Glomerular visceral epithelial cell (primary cell): ENCODE measurements at regions not wholly inside any gene's neighbourhood (a gene's known extent, or its start where the extent isn't known, plus 50 kb on each side); places are given as distances from the start of the nearest gene placed in this dataset.
A peak's percentile ranks its signal among the peaks of the same experiment; 100 is the strongest.
"Not testable (repeated sequence)": the region's sequence is repeated elsewhere in the genome, so short reads cannot be mapped to it uniquely, and the experiment has no call there.

ENCODE experiments used
- DNase-seq: peaks from one replicate; pipeline ENCODE4 v3.0.0-alpha.2; 2016; ENCODE audit errors: extremely low spot score

DNA sequence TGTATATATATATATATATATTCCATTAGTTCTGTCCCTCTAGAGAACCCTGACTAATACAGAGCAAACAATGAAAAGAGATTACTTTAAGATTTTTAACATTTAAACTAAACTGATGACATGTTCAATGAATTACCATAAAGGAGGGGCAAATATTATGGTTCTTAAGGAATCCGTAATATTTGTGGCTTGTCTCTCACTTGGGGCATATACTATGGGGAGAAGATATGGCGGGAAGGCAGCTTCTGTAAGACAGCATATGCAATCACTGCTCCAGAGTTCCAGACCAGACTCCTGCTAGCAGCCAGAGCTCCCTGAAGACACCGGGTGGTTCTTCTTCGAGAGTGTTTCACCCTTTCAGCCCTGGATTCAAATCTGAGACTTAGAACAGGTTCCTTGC lies 321.1 kb upstream of the NT5E start:
- no peak for DNase-seq

DNA sequence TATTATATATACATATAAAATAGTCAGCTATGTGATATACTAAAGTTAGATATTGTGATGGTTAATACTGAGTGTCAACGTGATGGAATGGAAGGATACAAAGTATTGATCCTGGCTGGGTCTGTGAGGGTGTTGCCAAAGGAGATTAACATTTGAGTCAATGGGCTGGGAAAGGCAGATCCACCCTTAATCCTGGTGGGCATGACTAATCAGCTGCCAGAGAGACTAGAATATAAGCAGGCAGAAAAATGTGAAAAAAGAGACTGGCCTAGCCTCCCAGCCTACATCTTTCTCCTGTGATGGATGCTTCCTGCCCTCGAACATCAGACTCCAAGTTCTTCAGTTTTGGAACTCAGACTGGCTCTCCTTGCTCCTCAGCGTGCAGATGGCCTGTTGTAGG lies 321.6 kb upstream of the NT5E start:
- not testable (repeated sequence) for DNase-seq

DNA sequence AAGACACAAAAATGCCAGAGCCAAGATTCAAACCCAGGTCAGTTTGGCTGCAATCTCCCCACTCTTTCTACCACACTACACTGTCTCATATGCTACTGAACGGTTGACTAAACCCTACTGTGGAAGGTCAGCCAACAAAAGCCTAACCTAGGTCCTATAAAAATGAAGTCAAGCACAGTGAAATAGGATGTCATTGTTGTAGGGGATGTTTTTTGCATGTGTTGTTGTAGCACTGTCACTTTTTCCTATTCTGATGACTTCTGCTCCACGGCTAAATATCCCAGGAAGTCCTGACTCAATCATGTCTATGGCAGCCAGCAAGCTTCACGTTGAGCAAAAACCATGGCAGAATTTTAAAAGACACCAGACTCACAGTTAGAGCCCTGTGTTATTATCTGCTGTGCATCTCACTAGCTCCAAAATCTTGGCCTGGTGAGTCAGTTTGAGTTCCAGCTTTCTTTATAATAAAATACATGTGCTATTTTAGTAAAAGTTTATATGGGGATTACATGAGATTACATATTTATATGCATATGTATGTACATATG lies 322.1 kb upstream of the NT5E start:
- DNase-seq: no peak

DNA sequence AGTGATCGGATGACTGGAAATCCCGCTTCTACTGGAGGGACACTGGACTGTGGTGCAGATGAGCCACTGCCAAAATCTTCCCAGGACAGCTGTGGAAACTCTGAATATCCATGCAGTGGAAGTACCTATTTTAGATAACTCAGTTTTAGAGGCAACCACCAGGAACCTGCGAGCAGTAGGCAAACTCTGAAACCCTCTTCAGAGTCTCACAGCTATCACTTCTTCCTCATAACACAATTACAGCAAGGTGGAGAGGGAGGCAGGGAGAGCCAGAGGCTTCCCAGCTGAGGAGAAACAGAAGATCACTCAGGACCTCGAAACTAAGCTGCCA lies 322.8 kb upstream of the NT5E start:
- no peak for DNase-seq

DNA sequence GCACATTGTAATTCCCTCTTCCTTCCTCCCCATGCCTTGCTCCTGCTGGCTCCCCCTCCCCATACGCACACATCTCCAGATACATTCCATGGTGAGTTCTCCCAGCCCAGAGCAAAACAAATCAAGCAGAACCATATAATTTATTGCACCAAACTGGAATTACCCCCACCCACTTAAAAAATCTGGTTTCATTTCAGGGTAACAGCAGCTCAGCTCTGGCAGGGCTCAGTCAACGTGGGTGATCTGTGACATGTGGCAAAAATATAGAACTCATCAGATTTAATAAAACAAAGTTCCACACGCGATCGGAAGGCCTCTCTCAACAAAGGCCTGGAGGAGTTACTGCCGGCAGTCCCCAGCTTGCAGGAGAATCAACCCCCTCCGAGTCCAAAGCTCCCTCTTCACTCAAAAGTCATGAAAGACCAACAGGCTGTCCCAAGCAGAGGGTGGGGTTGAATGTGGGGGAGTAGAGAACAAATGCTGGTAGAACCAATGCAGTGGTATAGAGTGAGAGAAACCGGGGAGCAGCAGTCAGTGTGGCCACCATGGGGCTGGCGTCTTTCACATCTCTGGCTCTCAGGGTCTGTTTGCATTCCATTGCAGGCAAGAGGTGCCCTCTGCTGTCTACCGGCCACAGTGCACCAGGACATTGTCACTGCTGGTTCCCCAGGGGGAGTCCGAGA lies 323.3 kb upstream of the NT5E start:
- peak; percentile 54 for DNase-seq

DNA sequence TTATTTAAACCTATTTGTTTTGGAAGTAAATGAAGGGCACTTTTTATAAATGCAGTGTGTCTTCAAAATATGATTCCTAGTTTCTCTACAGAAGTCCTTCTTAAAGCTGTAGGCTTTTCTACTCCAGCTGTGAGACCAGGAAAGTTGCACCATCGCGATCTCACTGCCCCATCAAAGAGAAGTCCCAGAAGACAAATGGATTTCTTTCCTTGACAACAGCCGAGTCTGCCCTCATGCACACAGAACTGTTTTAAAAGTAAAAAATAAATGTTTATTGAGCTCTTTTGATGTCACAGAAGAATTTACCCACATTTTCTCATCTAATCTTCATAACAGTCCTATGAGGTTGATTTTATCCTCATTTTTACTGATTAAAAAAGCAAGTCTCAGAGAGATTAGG lies 324.4 kb upstream of the NT5E start:
- DNase-seq: no peak

DNA sequence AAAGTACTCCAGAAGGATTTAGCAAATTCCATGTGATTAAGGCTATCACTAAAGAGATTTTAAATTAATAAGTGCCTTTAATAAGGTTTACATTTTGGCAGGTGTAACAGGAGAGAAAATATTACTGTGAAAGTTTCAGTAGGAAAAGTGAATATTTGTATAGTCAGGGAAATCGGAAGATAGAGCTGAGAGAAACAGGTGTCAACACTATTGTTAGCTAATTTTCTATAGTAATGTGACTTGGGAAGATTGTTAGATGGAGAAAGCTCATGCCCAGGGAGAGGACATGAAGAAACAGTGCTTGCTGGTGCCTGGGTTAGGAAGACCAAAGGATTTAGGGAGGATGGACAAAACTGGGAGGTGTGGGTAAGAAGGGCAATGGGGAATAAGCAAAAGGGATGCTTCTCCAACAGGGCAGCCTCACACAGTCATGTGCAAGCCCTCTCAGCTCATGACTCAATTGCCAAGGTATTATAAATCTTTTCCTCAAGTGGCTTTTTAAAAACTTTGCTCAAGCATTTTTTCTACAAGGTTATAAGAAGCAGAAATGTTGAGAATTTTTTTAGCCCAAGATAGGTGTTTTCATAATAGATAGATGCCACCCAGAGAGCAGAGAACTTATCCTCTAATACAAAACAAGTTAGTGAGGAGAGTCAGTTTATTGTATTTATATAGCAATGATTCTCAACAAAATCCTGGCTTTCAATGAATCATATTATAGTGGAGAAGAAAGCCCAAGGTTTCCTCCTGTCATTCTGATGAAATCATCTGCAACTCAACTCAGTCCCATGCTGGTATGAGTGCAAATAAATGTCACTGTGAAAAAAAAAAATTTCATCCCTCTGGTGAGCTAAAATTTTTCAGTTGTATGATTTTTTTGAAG lies 325.2 kb upstream of the NT5E start:
- no peak for DNase-seq

DNA sequence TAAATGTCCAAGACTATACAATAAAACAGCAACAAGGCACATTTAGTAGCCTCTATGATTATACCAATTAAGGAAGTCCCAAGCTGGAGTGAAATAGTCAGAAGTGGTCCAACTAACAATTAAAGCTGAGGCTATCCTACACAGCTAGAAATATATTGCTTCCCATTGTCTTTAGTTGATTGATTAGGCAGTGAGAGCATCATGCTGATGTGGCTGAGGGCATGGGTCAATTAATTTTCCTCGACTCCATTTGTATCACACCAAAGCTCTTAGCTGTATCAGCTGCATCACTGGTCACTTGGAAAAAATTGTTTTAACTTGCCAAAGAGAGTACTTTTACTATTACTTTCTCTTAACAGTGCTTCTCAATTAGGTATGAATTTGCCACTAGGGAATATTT lies 328.7 kb upstream of the NT5E start:
- no peak for DNase-seq

DNA sequence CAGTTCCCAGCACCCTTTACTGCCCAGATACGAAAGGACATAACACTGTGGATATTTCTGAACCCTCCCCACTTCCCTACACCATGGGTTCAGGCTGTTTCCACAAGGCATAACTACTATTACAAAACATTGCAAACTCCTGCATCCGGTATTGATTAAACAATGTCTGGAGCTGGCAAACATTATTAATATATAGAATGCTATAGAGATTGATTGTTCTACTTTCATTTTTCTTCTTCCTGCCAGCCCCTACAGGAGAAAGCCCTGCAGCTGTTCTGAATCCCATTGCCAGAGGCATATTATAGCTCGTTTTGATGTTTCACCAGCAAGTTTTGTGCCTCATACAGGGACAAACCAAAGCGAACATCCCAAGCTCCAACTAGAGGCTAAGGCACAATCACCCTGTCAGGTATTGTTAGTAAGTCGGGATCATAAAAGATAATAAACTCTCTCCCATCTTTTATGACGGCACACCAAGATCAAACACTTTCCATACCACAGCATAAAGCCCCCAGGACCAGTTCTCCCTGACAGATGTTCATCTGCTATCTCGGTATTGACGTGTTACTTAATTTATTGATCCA lies 331.1 kb upstream of the NT5E start:
- DNase-seq: no peak

DNA sequence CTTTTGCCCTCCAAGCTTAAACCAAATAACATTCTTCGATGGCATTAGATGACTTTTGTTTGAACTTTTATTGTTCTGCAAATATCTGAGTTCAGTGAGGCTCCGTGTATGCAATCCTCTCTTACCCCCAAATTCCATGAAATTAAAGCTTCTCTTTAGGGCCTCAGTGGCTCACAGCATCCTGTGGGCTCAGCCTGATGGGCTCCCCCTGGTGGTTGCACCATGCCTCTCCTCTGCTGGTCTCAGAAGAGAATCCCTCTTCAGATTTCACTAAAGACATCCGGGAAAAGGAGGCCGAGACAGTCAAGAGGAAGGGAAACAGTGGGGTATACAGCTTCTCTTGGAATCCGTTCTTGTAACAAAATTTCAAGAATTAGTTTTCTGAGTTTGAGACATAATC lies 331.6 kb upstream of the NT5E start:
- no peak for DNase-seq

DNA sequence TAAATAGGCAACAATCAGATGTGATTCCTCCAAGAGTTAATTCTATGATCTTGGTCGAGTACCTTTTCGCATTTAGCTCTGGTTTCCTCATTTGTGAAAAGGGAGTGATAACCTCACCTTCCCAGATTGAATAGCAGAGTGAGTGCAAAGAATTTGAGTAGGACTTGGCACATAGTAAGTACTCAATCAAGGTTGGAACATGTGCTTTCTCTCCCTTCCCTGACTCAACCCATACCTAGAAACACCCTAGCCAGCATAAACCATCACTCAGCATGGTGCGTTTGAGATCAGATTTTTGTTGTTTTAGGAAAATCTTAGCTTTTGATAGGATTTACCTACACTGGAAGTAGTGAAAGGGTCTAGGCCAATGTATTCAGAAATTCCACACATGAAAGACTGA lies 333.4 kb upstream of the NT5E start:
- DNase-seq: no peak

DNA sequence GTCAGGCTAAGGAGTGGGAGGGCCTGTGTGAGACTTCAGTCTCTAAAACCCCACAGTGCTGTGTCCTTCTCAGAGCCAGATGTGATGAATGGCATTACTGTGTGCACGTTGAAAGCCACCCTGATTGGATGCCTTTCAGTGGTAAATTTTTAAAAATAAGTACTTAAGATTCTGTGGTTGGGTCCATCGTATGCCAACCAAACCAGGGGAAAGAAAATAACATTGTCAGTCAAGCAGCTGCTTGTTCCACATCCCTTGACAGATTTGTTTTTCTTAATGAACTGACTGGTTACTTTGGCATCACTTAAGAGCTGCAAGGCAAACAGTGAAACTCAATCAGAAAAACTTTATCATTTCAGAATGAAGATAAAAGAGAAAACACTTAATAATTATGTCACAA lies 334.0 kb upstream of the NT5E start:
- no peak for DNase-seq

DNA sequence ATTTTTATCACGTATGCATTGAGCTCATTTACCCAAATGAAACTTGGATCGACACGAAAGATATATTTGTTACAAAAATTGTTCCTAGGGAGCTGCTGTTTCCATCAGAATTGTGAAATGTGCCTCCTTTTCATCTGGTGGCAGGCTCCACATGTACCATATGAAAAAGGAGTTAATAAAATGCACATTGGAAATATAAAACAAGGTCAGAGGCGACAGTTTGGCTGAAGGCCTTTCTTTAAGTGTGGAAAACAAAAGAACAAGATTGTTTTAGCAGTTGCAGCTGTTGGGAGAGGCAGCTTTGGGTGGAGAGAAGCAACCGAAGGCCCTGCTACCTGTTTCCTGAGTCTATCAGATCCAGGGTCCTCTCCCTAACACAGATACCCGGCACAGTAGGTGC lies 334.5 kb upstream of the NT5E start:
- DNase-seq: no peak

DNA sequence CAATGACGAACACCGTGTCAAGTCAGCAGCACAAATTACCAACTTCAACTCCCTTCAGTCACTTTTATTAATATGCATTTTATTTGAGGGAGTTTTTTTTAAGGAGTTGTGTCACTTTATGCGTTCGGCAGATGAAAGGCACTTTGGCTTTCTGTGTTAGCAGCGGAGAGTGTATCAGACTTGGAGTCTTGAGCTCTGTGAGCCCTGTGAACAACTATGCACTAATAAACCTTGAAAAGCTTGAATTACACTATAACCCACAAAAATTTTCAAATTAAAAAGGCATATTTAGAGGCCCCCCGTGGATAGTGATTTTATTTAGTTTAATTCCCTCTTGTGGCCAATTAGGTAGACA lies 335.3 kb upstream of the NT5E start:
- DNase-seq: no peak

DNA sequence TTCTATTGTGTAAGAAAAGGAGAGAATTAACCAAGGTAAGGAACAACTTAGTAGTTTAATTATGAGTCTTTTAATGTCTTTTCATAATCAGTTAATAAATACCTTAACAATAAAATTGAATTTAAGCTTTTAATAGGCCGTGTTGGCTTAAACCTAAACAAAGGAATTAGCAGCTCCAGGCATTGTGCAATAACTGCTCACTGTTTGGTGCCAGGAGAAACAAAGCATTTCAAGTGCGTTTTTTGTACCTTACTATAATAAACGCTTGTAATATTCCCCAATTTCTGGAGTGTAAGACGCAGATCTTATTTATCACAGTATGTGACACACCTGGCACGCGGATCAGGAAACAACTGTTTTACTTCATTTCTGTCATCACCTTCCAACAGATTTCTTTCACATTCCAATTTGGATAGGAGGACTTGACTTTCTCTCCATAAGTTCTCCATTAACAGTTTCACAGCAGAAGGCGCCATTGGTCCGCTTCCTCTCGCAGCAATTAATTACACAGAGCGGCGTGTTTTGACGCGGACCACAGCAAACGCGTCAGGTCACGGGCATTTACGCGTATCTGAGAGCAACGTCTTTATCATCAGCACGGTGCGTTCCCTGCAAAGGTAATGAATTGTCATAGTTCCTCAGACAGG lies 335.8 kb upstream of the NT5E start:
- no peak for DNase-seq

DNA sequence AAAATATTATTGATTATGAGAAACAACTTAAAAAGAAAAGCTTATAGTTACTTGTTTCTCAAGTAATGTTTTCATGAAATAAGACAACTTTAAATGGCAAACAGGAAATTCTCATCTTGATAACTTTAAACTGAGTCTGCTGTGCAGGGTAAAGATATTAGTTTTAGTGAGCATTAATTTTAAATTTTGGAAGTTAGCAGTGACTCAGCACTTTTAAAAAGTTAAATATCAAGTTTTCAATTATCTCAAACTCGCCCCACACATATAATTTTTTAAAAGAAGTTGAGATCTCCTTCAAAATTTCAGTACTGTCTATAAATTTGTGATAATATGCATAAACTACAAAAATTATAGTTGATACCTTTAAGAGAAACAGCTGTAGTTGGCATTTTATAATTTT lies 337.3 kb upstream of the NT5E start:
- DNase-seq: no peak

DNA sequence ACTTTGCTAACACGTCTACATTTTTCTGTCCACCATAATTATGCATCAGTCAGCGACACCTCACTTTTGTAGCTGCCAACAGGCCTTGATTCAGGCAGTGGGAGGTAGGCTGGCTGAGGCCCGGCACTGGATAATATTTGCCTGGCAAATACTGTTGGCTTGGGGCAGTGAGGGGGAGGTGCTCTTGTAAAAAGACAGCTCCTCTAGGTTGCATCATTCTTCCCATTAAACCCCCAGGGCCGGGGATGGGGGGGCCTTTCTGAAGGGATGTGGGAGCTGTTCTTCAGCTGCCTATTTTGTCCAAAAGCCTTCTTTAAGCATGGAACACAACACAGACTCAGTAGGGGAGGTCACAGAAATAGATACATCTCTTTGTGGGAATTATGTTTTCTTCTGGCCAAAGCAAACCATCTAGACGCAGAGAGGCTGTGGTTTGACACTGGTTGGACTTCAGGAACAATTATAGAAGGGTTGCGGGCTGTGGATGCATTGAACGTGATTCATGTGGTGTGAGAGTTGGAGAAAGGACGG lies 338.3 kb upstream of the NT5E start:
- no peak for DNase-seq

DNA sequence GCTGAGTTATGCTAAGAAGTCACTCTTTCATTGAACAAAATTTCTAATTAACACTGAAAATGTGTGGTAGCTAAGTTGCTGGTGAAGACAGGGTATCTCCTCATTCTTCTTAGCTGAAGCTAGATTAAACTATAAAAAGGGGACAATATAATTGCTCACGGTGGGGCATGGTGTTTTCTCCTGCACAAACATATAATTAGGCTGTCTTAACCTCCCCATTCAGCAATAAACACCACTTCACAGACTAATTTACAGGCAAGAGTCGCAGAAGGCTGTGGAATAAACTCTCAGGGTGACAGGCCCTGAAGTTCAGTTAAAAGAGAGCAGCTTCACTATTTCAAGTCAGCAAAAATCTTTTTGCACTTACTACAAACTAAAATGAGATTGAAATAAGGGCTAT lies 338.9 kb upstream of the NT5E start:
- no peak for DNase-seq

DNA sequence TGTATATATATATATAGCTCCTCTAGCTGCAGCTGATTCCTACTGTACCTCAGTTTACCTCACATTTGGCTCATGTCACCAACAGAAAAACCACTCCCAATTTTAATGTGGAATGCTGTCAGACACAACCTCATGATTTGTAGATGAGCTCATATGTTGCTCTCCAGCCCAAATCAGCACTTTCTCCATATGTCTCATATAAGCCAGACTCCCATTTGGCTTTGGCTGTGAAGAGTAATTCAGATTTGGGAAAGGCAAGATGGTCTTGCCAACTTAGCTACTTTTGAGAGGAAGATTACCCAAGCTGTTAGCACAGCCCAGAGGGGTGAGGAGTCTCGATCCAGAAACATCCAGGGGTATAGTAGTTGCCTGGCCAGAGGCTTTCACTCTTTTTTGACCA lies 342.2 kb upstream of the NT5E start:
- no peak for DNase-seq

DNA sequence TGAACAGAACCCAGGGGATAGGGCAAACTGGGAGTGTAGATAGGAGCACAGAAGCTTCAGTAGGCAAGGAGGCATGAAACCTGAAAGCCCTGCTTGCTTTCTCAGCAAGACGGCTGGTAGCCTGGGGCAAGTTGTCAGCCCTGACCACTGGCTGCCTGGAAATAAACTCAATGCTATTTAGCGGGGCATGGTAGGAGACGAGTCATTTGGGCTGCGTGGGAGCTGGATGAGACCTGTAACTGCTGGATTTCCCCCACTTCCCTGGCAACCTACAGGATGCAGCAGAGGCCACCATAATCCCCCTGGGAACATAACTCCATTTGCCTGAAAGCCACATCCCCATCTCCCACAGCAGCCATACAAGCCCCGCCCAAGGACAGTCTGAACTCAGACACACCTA lies 332.6 kb upstream of the TBX18 start:
- DNase-seq: no peak

DNA sequence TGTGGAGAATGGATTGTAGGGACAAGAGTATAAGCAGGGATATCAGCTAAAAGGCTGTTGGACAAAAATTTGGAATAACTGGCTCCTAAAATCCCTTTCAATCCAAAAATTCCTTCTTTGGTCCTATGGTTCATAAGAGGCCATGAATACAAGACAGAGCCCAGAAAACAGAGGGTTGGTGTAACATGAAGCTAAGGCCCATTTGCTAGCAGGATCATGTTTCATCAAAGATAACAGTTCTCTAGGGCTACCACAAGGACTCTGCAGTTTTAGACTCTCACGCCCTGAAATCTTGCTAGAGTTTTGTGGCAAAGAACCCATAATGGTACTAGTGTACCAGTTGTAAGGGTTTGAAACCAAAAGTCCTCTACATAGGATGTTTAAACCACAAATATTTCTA lies 327.8 kb upstream of the TBX18 start:
- DNase-seq: no peak

DNA sequence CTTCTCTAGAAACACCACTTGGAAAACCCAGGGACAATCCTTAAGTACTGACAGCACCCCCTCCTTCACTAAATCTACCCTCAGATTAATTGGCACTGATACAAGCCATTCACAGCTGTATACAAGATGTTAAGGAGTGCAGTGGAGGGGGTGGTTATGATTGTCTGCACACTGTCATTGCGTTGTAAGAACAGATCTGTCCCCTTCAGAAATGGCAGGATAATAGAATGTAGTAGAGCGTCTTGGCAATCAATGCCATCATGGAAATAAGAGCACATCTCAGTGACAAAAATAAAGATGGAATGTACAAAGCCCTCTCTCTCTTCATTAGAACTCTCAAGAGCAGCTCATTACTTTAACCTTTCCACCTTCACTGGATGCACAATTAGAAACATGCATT lies 324.9 kb upstream of the TBX18 start:
- DNase-seq: no peak
